ENCODE measurements at regions not wholly inside any gene's neighbourhood (a gene's known extent, or its start where the extent isn't known, plus 50 kb on each side); places are given as distances from the start of the nearest gene placed in this dataset.

GRCh38 chr16:56066617-56067016 is 124.7 kb upstream of the GNAO1 start (continued):
- TF ChIP-seq, protein P1, sequence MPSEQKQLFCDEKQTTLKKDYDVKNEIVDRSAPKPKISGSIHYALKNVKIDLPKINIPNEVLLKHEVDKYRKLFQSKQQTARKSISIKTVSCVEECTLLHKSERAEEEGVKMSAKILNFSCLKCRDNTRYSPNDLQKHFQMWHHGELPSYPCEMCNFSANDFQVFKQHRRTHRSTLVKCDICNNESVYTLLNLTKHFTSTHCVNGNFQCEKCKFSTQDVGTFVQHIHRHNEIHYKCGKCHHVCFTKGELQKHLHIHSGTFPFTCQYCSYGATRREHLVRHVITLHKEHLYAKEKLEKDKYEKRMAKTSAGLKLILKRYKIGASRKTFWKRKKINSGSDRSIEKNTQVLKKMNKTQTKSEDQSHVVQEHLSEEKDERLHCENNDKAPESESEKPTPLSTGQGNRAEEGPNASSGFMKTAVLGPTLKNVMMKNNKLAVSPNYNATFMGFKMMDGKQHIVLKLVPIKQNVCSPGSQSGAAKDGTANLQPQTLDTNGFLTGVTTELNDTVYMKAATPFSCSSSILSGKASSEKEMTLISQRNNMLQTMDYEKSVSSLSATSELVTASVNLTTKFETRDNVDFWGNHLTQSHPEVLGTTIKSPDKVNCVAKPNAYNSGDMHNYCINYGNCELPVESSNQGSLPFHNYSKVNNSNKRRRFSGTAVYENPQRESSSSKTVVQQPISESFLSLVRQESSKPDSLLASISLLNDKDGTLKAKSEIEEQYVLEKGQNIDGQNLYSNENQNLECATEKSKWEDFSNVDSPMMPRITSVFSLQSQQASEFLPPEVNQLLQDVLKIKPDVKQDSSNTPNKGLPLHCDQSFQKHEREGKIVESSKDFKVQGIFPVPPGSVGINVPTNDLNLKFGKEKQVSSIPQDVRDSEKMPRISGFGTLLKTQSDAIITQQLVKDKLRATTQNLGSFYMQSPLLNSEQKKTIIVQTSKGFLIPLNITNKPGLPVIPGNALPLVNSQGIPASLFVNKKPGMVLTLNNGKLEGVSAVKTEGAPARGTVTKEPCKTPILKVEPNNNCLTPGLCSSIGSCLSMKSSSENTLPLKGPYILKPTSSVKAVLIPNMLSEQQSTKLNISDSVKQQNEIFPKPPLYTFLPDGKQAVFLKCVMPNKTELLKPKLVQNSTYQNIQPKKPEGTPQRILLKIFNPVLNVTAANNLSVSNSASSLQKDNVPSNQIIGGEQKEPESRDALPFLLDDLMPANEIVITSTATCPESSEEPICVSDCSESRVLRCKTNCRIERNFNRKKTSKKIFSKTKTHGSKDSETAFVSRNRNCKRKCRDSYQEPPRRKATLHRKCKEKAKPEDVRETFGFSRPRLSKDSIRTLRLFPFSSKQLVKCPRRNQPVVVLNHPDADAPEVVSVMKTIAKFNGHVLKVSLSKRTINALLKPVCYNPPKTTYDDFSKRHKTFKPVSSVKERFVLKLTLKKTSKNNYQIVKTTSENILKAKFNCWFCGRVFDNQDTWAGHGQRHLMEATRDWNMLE (tag by site-specific recombination; conservative IDR thresholded peaks at IDR 0.05; ENCODE audit: low read depth), result no peak
- TF ChIP-seq, protein P2, sequence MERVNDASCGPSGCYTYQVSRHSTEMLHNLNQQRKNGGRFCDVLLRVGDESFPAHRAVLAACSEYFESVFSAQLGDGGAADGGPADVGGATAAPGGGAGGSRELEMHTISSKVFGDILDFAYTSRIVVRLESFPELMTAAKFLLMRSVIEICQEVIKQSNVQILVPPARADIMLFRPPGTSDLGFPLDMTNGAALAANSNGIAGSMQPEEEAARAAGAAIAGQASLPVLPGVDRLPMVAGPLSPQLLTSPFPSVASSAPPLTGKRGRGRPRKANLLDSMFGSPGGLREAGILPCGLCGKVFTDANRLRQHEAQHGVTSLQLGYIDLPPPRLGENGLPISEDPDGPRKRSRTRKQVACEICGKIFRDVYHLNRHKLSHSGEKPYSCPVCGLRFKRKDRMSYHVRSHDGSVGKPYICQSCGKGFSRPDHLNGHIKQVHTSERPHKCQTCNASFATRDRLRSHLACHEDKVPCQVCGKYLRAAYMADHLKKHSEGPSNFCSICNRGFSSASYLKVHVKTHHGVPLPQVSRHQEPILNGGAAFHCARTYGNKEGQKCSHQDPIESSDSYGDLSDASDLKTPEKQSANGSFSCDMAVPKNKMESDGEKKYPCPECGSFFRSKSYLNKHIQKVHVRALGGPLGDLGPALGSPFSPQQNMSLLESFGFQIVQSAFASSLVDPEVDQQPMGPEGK (tag by site-specific recombination; IDR thresholded peaks at IDR 0.05), result no peak
- no peak for TF ChIP-seq ZNF704 (tag by site-specific recombination; IDR thresholded peaks at IDR 0.05)
- no peak for TF ChIP-seq HOXD13 (CRISPR knock-in tag; IDR thresholded peaks at IDR 0.05; ENCODE audit: borderline replicate concordance)

DNA sequence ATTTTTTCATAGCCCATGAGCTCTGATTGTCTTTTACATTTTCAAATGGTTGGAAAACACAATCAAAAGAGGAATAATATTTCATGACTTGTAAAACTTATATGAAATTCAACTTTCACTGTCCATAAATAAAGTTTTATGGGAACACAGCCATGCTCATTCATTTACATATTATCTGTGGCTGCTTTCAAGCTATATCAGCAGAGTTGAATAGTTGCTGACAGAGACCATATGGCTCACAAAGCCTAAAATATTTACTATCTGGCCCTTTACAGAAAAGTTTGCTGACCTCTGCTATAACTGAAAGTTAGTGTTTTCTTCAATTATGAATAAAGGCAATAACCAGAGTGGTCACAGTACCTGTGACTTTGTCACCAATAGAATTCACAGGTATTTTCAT is 128.2 kb upstream of the GNAO1 start:
- Histone ChIP-seq H3K36me3 (ENCODE audit: control insufficient read depth in 2 of 2, insufficient read depth in 1 of 2, low read length in 2 of 2) (no peaks in the 10 kb centered on the region), H3K4me3 (ENCODE audit: low read depth, low read length) (no peak overlapping the region), H3K9me3 (ENCODE audit: control insufficient read depth, insufficient read depth, low read depth, low read length) (no peaks in the 10 kb centered on the region), H3K4me1 (ENCODE audit: control insufficient read depth, insufficient read depth, low read length) (no peaks in the 10 kb centered on the region), H3K27ac (ENCODE audit: extremely low read depth, low read depth, low read length) (no peak overlapping the region)
- no peak for TF ChIP-seq ZFP41 (tag by site-specific recombination; IDR thresholded peaks at IDR 0.05; ENCODE audit: borderline replicate concordance)
- ChIA-PET POLR2A (no interaction called here), CTCF (interaction anchor here (0.7 kb wide), 1 partner anchor 16 kb away, joined by 3 read pairs; no protein-coding TSS in a partner anchor)

DNA sequence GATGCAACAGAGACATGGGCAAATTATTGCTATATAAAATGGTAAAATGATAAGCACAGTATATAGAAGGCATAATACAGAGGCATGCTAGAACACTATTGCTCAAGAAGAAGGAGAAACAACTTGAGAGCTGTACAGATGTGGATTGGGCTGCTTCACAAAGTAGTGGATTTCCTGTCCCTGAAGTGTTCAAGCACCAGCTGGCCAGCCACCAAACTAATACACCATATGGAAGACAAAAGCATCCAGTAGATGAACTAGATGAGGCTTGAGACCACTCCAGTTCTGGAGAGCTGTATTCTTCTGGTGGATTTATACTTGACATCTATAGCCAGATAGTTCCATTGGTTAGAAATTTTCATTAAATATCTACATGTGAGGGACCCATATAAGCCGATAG is 134.1 kb upstream of the GNAO1 start:
- POLR2A ChIA-PET, result no interaction called here
- Histone ChIP-seq H3K36me3 (ENCODE audit: control insufficient read depth in 2 of 2, insufficient read depth in 1 of 2, low read length in 2 of 2) (no peaks in the 10 kb centered on the region), H3K4me1 (ENCODE audit: control insufficient read depth, insufficient read depth, low read length) (no peaks in the 10 kb centered on the region), H3K27ac (ENCODE audit: extremely low read depth, low read depth, low read length) (no peak overlapping the region), H3K4me3 (ENCODE audit: low read depth, low read length) (no peak overlapping the region), H3K9me3 (ENCODE audit: control insufficient read depth, insufficient read depth, low read depth, low read length) (no peaks in the 10 kb centered on the region)
- CTCF ChIA-PET, result interaction anchor here (0.6 to 0.7 kb wide), 2 partner anchors 30 to 209 kb away, joined by 3 read pairs; no protein-coding TSS in a partner anchor
- TF ChIP-seq ZNF324 (tag by site-specific recombination; IDR thresholded peaks at IDR 0.05) (no peak), ZNF501 (tag by site-specific recombination; IDR thresholded peaks at IDR 0.05) (no peak), ZNF580 (tag by site-specific recombination; IDR thresholded peaks at IDR 0.05) (no peak), BCL11A (tag by site-specific recombination; IDR thresholded peaks at IDR 0.05; ENCODE audit: low read depth) (no peak), REST (tag by site-specific recombination; IDR thresholded peaks at IDR 0.05) (no peak), ZNF391 (tag by site-specific recombination; IDR thresholded peaks at IDR 0.05; ENCODE audit: borderline replicate concordance, low read depth) (no peak), CTCF (tag by site-specific recombination; IDR thresholded peaks at IDR 0.05) (no peak), ZNF76 (tag by site-specific recombination; IDR thresholded peaks at IDR 0.05; ENCODE audit: borderline replicate concordance, low read depth) (no peak)
- TF ChIP-seq, protein P3, sequence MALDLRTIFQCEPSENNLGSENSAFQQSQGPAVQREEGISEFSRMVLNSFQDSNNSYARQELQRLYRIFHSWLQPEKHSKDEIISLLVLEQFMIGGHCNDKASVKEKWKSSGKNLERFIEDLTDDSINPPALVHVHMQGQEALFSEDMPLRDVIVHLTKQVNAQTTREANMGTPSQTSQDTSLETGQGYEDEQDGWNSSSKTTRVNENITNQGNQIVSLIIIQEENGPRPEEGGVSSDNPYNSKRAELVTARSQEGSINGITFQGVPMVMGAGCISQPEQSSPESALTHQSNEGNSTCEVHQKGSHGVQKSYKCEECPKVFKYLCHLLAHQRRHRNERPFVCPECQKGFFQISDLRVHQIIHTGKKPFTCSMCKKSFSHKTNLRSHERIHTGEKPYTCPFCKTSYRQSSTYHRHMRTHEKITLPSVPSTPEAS (tag by site-specific recombination; IDR thresholded peaks at IDR 0.05), result no peak
- TF ChIP-seq, protein P4, sequence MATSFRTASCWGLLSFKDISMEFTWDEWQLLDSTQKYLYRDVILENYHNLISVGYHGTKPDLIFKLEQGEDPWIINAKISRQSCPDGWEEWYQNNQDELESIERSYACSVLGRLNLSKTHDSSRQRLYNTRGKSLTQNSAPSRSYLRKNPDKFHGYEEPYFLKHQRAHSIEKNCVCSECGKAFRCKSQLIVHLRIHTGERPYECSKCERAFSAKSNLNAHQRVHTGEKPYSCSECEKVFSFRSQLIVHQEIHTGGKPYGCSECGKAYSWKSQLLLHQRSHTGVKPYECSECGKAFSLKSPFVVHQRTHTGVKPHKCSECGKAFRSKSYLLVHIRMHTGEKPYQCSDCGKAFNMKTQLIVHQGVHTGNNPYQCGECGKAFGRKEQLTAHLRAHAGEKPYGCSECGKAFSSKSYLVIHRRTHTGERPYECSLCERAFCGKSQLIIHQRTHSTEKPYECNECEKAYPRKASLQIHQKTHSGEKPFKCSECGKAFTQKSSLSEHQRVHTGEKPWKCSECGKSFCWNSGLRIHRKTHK (tag by site-specific recombination; IDR thresholded peaks at IDR 0.05), result no peak
